HL-60 (cell line): ENCODE measurements at regions not wholly inside any gene's neighbourhood (a gene's known extent, or its start where the extent isn't known, plus 50 kb on each side); places are given as distances from the start of the nearest gene placed in this dataset.

Experiments
- DNase-seq, 2 experiments: peaks; one replicate each; pipeline ENCODE4 v3.0.0-alpha.2; 2010 to 2020; ENCODE audit warnings: low read depth in 1 of 2, low spot score in 1 of 2
- H3K27ac ChIP-seq: fragments of 250-450 bp; sonication (Bioruptor Pico); replicated peaks from 2 replicates; pipeline ENCODE4 v1.5.1; 2020; ENCODE audit warnings: mild to moderate bottlenecking, moderate library complexity
- H3K27me3 ChIP-seq: fragments of 250-450 bp; sonication (Bioruptor Pico); 2 replicates; pipeline ENCODE4 v1.5.1; 2021; ENCODE audit warnings: mild to moderate bottlenecking, moderate library complexity; ENCODE audit not compliant: insufficient read depth, poor library complexity, severe bottlenecking
- H3K4me3 ChIP-seq: replicated peaks from 2 replicates; pipeline ENCODE4 v1.5.1; 2011; ENCODE audit warnings: mild to moderate bottlenecking, control low read depth, low read length; ENCODE audit not compliant: insufficient read depth
- GABPA ChIP-seq: IDR thresholded peaks from 2 replicates; pipeline ENCODE4 v1.6.1; 2012; ENCODE audit warnings: low read depth
- POLR2AphosphoS5 ChIP-seq: IDR thresholded peaks from 2 replicates; pipeline ENCODE4 v1.6.1; 2012; ENCODE audit warnings: low read depth
- SPI1 ChIP-seq: IDR thresholded peaks from 2 replicates; pipeline ENCODE4 v1.6.1; 2012; ENCODE audit warnings: low read depth, mild to moderate bottlenecking, borderline replicate concordance
- TF ChIP-seq, protein P1 (sequence below): IDR thresholded peaks from one replicate; pipeline ENCODE4 v1.5.1; 2011; ENCODE audit warnings: low read length, control low read depth, inconsistent platforms; ENCODE audit not compliant: insufficient read depth
- TF ChIP-seq, protein P2 (sequence below): IDR thresholded peaks from 2 replicates; pipeline ENCODE4 v1.6.1; 2012; ENCODE audit warnings: low read depth; ENCODE audit not compliant: insufficient replicate concordance

GRCh38 chr1:5311147-5311546 lies 656.7 kb downstream of the AJAP1 start:
- H3K4me3 ChIP-seq: no peak overlapping the region
- TF ChIP-seq POLR2AphosphoS5 (no peak), GABPA (no peak), SPI1 (no peak)
- TF ChIP-seq, protein P1, sequence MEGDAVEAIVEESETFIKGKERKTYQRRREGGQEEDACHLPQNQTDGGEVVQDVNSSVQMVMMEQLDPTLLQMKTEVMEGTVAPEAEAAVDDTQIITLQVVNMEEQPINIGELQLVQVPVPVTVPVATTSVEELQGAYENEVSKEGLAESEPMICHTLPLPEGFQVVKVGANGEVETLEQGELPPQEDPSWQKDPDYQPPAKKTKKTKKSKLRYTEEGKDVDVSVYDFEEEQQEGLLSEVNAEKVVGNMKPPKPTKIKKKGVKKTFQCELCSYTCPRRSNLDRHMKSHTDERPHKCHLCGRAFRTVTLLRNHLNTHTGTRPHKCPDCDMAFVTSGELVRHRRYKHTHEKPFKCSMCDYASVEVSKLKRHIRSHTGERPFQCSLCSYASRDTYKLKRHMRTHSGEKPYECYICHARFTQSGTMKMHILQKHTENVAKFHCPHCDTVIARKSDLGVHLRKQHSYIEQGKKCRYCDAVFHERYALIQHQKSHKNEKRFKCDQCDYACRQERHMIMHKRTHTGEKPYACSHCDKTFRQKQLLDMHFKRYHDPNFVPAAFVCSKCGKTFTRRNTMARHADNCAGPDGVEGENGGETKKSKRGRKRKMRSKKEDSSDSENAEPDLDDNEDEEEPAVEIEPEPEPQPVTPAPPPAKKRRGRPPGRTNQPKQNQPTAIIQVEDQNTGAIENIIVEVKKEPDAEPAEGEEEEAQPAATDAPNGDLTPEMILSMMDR: no peak
- TF ChIP-seq, protein P2, sequence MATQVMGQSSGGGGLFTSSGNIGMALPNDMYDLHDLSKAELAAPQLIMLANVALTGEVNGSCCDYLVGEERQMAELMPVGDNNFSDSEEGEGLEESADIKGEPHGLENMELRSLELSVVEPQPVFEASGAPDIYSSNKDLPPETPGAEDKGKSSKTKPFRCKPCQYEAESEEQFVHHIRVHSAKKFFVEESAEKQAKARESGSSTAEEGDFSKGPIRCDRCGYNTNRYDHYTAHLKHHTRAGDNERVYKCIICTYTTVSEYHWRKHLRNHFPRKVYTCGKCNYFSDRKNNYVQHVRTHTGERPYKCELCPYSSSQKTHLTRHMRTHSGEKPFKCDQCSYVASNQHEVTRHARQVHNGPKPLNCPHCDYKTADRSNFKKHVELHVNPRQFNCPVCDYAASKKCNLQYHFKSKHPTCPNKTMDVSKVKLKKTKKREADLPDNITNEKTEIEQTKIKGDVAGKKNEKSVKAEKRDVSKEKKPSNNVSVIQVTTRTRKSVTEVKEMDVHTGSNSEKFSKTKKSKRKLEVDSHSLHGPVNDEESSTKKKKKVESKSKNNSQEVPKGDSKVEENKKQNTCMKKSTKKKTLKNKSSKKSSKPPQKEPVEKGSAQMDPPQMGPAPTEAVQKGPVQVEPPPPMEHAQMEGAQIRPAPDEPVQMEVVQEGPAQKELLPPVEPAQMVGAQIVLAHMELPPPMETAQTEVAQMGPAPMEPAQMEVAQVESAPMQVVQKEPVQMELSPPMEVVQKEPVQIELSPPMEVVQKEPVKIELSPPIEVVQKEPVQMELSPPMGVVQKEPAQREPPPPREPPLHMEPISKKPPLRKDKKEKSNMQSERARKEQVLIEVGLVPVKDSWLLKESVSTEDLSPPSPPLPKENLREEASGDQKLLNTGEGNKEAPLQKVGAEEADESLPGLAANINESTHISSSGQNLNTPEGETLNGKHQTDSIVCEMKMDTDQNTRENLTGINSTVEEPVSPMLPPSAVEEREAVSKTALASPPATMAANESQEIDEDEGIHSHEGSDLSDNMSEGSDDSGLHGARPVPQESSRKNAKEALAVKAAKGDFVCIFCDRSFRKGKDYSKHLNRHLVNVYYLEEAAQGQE: no peak
- no peak for DNase-seq
- H3K27ac ChIP-seq: no peak overlapping the region
- no peaks in the 10 kb centered on the region for H3K27me3 ChIP-seq

DNA sequence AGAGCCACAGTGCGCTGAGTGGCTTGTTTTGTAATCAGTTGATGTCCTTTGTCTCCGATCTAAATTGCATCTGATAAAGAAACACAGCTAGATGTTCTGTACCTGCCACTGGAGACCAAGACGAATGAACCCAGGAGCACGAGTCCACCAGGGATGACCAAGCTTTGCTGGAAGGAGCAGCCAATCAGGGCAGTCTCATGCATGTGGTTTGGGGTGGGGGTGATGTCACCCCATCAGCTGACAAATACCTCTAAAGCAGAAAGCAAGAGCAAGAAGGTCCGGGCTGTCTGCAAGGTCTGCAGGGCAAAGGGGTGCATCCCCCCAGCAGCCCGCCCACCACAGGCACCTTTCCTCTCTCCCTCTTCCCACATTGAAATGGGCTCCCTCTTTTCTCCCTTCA lies 653.8 kb downstream of the AJAP1 start:
- TF ChIP-seq, protein P1: no peak
- TF ChIP-seq GABPA: no peak
- TF ChIP-seq, protein P2: no peak
- no peak for TF ChIP-seq POLR2AphosphoS5
- TF ChIP-seq SPI1: no peak
- H3K4me3 ChIP-seq: no peak overlapping the region
- no peak overlapping the region for H3K27ac ChIP-seq
- DNase-seq: no peak
- H3K27me3 ChIP-seq: no peaks in the 10 kb centered on the region

DNA sequence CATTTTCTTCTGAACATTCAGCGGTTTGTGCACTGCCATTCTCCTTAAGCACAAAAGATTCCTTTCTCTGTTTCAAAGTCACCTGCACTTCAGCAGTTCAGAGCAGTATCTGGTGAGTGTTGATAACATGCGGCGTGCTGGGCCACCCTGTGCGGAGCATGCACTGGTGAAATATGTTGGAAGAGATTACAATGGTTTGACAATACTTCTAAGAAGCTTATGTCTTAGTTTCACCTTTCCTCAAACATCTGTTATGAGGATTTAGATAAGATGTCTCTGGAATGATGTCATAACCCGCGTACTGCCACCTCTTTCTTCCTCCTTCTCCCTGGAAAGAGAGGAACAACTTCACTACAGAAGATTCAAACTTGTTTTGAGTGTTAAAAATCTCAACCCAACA lies 650.3 kb downstream of the AJAP1 start:
- TF ChIP-seq, protein P1: no peak
- no peak for TF ChIP-seq GABPA
- TF ChIP-seq, protein P2: no peak
- TF ChIP-seq SPI1: no peak
- no peak overlapping the region for H3K4me3 ChIP-seq
- DNase-seq: no peak
- no peaks in the 10 kb centered on the region for H3K27me3 ChIP-seq
- no peak overlapping the region for H3K27ac ChIP-seq
